ENCODE measurements at regions not wholly inside any gene's neighbourhood (a gene's known extent, or its start where the extent isn't known, plus 50 kb on each side); places are given as distances from the start of the nearest gene placed in this dataset.

GRCh38 chr1:29382851-29383745 lies 146.8 kb downstream of the PTPRU start:
- no peak overlapping the region for H3K4me3 ChIP-seq (ENCODE audit: low read depth, low read length)
- TF ChIP-seq, protein P1, sequence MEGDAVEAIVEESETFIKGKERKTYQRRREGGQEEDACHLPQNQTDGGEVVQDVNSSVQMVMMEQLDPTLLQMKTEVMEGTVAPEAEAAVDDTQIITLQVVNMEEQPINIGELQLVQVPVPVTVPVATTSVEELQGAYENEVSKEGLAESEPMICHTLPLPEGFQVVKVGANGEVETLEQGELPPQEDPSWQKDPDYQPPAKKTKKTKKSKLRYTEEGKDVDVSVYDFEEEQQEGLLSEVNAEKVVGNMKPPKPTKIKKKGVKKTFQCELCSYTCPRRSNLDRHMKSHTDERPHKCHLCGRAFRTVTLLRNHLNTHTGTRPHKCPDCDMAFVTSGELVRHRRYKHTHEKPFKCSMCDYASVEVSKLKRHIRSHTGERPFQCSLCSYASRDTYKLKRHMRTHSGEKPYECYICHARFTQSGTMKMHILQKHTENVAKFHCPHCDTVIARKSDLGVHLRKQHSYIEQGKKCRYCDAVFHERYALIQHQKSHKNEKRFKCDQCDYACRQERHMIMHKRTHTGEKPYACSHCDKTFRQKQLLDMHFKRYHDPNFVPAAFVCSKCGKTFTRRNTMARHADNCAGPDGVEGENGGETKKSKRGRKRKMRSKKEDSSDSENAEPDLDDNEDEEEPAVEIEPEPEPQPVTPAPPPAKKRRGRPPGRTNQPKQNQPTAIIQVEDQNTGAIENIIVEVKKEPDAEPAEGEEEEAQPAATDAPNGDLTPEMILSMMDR (conservative IDR thresholded peaks at IDR 0.05; ENCODE audit: low read depth, low read length) = no peak
- no peak for DNase-seq (ENCODE audit: low read depth)

DNA sequence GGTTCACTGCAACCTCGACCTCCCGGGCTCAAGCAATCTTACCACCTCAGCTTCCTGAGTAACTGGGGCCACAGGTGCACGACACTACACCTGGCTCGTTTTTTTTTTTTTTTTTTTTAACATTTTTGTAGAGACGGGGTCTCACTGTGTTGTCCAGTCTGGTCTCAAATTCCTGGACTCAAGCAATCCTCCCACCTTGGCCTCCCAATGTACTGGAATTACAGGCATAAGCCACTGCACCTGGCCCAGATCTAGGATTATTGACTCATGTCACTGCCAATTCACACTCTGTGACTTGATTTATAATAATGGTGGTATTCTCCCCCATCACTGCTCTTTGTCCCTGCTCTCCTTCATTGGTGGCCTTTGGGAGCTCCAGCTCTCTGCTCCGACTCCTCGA lies 145.1 kb downstream of the PTPRU start:
- TF ChIP-seq, protein P1 (conservative IDR thresholded peaks at IDR 0.05; ENCODE audit: low read depth, low read length) = no peak

GRCh38 chr1:29380532-29380931 lies 144.2 kb downstream of the PTPRU start:
- H3K4me3 ChIP-seq (ENCODE audit: low read depth, low read length) = no peak overlapping the region
- peak; percentile 19 for DNase-seq (ENCODE audit: low read depth)
- TF ChIP-seq, protein P1 (conservative IDR thresholded peaks at IDR 0.05; ENCODE audit: low read depth, low read length) = no peak

More for the DNA sequence above, 145.1 kb downstream of the PTPRU start:
- H3K4me3 ChIP-seq (ENCODE audit: low read depth, low read length) = no peak overlapping the region
- DNase-seq (ENCODE audit: low read depth) = no peak

- TF ChIP-seq, protein P1 (conservative IDR thresholded peaks at IDR 0.05; ENCODE audit: low read depth, low read length) = peak; percentile 80
- H3K4me3 ChIP-seq (ENCODE audit: low read depth, low read length) = no peak overlapping the region
- peak; percentile 71 for DNase-seq (ENCODE audit: low read depth)
Measured at GRCh38 chr1:29379443-29380073, 143.2 kb downstream of the PTPRU start.

Measured in choroid plexus epithelial cell (primary cell).